ENCODE measurements at regions not wholly inside any gene's neighbourhood (a gene's known extent, or its start where the extent isn't known, plus 50 kb on each side); places are given as distances from the start of the nearest gene placed in this dataset.

GRCh38 chr14:62244221-62244620, 482.0 kb downstream of the SNAPC1 start:
- no peak for TF ChIP-seq EZH2 (IDR thresholded peaks at IDR 0.05; ENCODE audit: low read length)
- no peak for TF ChIP-seq CTCF (optimal IDR thresholded peaks at IDR 0.05 in 1 of 3, IDR thresholded peaks at IDR 0.05 in 1 of 3, conservative IDR thresholded peaks at IDR 0.05 in 1 of 3; ENCODE audit: extremely low read depth in 1 of 3, insufficient read depth in 2 of 3, low read length in 3 of 3)
- Histone ChIP-seq H4K20me1 (ENCODE audit: control insufficient read depth, extremely low read depth, insufficient read depth, low read length) (no peaks in the 10 kb centered on the region), H3K27ac (ENCODE audit: control insufficient read depth, insufficient read depth, low read length) (no peak overlapping the region), H3K4me3 (ENCODE audit: control insufficient read depth in 2 of 3, extremely low read depth in 1 of 3, insufficient read depth in 2 of 3, low read depth in 1 of 3, low read length in 3 of 3) (no peak overlapping the region), H3K9me1 (ENCODE audit: control insufficient read depth, extremely low read depth, insufficient read depth, low read length) (no peaks in the 10 kb centered on the region), H3K4me2 (ENCODE audit: control insufficient read depth, extremely low read depth, insufficient read depth, low read depth, low read length) (no peak overlapping the region), H3K9ac (ENCODE audit: control insufficient read depth, extremely low read depth, insufficient read depth, low read length) (no peak overlapping the region), H3K79me2 (ENCODE audit: control insufficient read depth, insufficient read depth, low read length) (no peaks in the 10 kb centered on the region), H3K9me3 (ENCODE audit: control insufficient read depth, low read depth, low read length) (no peaks in the 10 kb centered on the region), H2AFZ (ENCODE audit: control insufficient read depth, low read length) (no peak overlapping the region), H3K36me3 (ENCODE audit: control insufficient read depth in 2 of 2, extremely low read depth in 1 of 2, insufficient read depth in 2 of 2, low read length in 2 of 2) (no peaks in the 10 kb centered on the region), H3K4me1 (ENCODE audit: control insufficient read depth, extremely low read depth, insufficient read depth, low read length) (no peaks in the 10 kb centered on the region), H3K27me3 (ENCODE audit: control insufficient read depth, extremely low read depth, insufficient read depth, low read length) (no peaks in the 10 kb centered on the region)
- DNase-seq (ENCODE audit: low read depth, low spot score): no peak
- dilution Hi-C loops (cut with MboI; ENCODE audit: extremely low pct_ligation_motif_present, low sequenced_read_pairs): no loop called here
- no peak for FAIRE-seq

- H3K9ac ChIP-seq (ENCODE audit: control insufficient read depth, extremely low read depth, insufficient read depth, low read length): no peak overlapping the region
- DNase-seq (ENCODE audit: low read depth, low spot score) (no peak), FAIRE-seq (no peak)
- dilution Hi-C loops (cut with MboI; ENCODE audit: extremely low pct_ligation_motif_present, low sequenced_read_pairs): no loop called here
- no peaks in the 10 kb centered on the region for H3K79me2 ChIP-seq (ENCODE audit: control insufficient read depth, insufficient read depth, low read length)
- H3K4me1 ChIP-seq (ENCODE audit: control insufficient read depth, extremely low read depth, insufficient read depth, low read length): no peaks in the 10 kb centered on the region
- no peaks in the 10 kb centered on the region for H3K27me3 ChIP-seq (ENCODE audit: control insufficient read depth, extremely low read depth, insufficient read depth, low read length)
- TF ChIP-seq CTCF (optimal IDR thresholded peaks at IDR 0.05 in 1 of 3, IDR thresholded peaks at IDR 0.05 in 1 of 3, conservative IDR thresholded peaks at IDR 0.05 in 1 of 3; ENCODE audit: extremely low read depth in 1 of 3, insufficient read depth in 2 of 3, low read length in 3 of 3) (no peak), EZH2 (IDR thresholded peaks at IDR 0.05; ENCODE audit: low read length) (no peak)
- no peak overlapping the region for H3K4me2 ChIP-seq (ENCODE audit: control insufficient read depth, extremely low read depth, insufficient read depth, low read depth, low read length)
- no peaks in the 10 kb centered on the region for H3K36me3 ChIP-seq (ENCODE audit: control insufficient read depth in 2 of 2, extremely low read depth in 1 of 2, insufficient read depth in 2 of 2, low read length in 2 of 2)
- H4K20me1 ChIP-seq (ENCODE audit: control insufficient read depth, extremely low read depth, insufficient read depth, low read length): no peaks in the 10 kb centered on the region
- no peak overlapping the region for H3K27ac ChIP-seq (ENCODE audit: control insufficient read depth, insufficient read depth, low read length)
- no peak overlapping the region for H2AFZ ChIP-seq (ENCODE audit: control insufficient read depth, low read length)
- H3K9me1 ChIP-seq (ENCODE audit: control insufficient read depth, extremely low read depth, insufficient read depth, low read length): no peaks in the 10 kb centered on the region
- no peaks in the 10 kb centered on the region for H3K9me3 ChIP-seq (ENCODE audit: control insufficient read depth, low read depth, low read length)
- H3K4me3 ChIP-seq (ENCODE audit: control insufficient read depth in 2 of 3, extremely low read depth in 1 of 3, insufficient read depth in 2 of 3, low read depth in 1 of 3, low read length in 3 of 3): no peak overlapping the region
These were observed 485.0 kb downstream of the SNAPC1 start for GRCh38 chr14:62247266-62247665.

All from keratinocyte (primary cell).